ENCODE measurements at regions not wholly inside any gene's neighbourhood (a gene's known extent, or its start where the extent isn't known, plus 50 kb on each side); places are given as distances from the start of the nearest gene placed in this dataset.

DNA sequence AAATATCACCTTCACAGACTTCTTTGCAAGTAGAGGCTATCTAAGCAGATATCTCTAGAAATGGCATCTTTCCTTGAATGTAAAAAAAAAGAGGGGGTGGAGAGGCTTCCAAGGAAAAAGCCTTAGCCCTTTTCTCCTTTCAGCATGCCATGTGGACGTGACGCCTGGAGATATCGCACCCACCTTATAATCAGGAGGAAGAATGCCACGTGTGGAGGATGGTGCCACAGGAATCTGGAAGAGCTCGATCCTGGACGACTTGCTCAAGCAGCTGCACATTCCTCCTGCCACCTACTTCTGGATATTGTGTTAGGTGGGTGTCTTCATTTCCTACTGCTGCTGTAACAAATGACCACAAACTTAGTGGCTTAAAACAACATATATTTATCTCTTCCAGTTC lies 203.6 kb downstream of the NUAK1 start:
- TF ChIP-seq POLR2AphosphoS5 (IDR thresholded peaks at IDR 0.05) (no peak), CTCF (IDR thresholded peaks at IDR 0.05) (no peak)
